ENCODE measurements at regions not wholly inside any gene's neighbourhood (a gene's known extent, or its start where the extent isn't known, plus 50 kb on each side); places are given as distances from the start of the nearest gene placed in this dataset.

- TF ChIP-seq SNAI2 (CRISPR knock-in tag; IDR thresholded peaks at IDR 0.05), result no peak
- no peak for TF ChIP-seq ZFP3 (CRISPR knock-in tag; IDR thresholded peaks at IDR 0.05)
- TF ChIP-seq TCF4 (CRISPR knock-in tag; IDR thresholded peaks at IDR 0.05; ENCODE audit: borderline replicate concordance), result no peak
- TF ChIP-seq CREB5 (CRISPR knock-in tag; IDR thresholded peaks at IDR 0.05; ENCODE audit: low read depth), result no peak
- TF ChIP-seq BACH2 (CRISPR knock-in tag; IDR thresholded peaks at IDR 0.05; ENCODE audit: borderline replicate concordance), result no peak
- no peak for TF ChIP-seq RARB (CRISPR knock-in tag; IDR thresholded peaks at IDR 0.05)
Measured at GRCh38 chr3:151992326-151993041, 119.0 kb downstream of the SUCNR1 start.

GRCh38 chr3:151995091-151995490 is 121.6 kb downstream of the SUCNR1 start:
- TF ChIP-seq BACH2 (CRISPR knock-in tag; IDR thresholded peaks at IDR 0.05; ENCODE audit: borderline replicate concordance) (no peak), ESRRG (CRISPR knock-in tag; IDR thresholded peaks at IDR 0.05) (no peak), CSDC2 (CRISPR knock-in tag; IDR thresholded peaks at IDR 0.05) (no peak), TCF4 (CRISPR knock-in tag; IDR thresholded peaks at IDR 0.05; ENCODE audit: borderline replicate concordance) (no peak), ZFP30 (CRISPR knock-in tag; IDR thresholded peaks at IDR 0.05) (no peak), ARNTL (CRISPR knock-in tag; IDR thresholded peaks at IDR 0.05; ENCODE audit: borderline replicate concordance, low read depth) (no peak), POU6F1 (CRISPR knock-in tag; IDR thresholded peaks at IDR 0.05; ENCODE audit: borderline replicate concordance, low read depth) (no peak), ZC3H10 (CRISPR knock-in tag; IDR thresholded peaks at IDR 0.05) (no peak), OSR1 (CRISPR knock-in tag; IDR thresholded peaks at IDR 0.05) (no peak), CREB5 (CRISPR knock-in tag; IDR thresholded peaks at IDR 0.05; ENCODE audit: low read depth) (no peak), ISL1 (CRISPR knock-in tag; IDR thresholded peaks at IDR 0.05) (no peak), TOX (CRISPR knock-in tag; IDR thresholded peaks at IDR 0.05; ENCODE audit: borderline replicate concordance) (no peak), ZNF565 (CRISPR knock-in tag; conservative IDR thresholded peaks at IDR 0.05; ENCODE audit: low read depth) (no peak), PATZ1 (CRISPR knock-in tag; IDR thresholded peaks at IDR 0.05; ENCODE audit: borderline replicate concordance) (no peak), TSHZ2 (CRISPR knock-in tag; IDR thresholded peaks at IDR 0.05) (no peak), GLIS3 (CRISPR knock-in tag; IDR thresholded peaks at IDR 0.05) (no peak)

More at GRCh38 chr3:151992326-151993041, 119.0 kb downstream of the SUCNR1 start:
- ATAC-seq, result no peak

GRCh38 chr3:151998744-151999143 is 125.3 kb downstream of the SUCNR1 start:
- ATAC-seq, result no peak
- TF ChIP-seq ISL1 (CRISPR knock-in tag; IDR thresholded peaks at IDR 0.05), result no peak
- TF ChIP-seq TCF4 (CRISPR knock-in tag; IDR thresholded peaks at IDR 0.05; ENCODE audit: borderline replicate concordance), result no peak
- no peak for TF ChIP-seq ZNF565 (CRISPR knock-in tag; conservative IDR thresholded peaks at IDR 0.05; ENCODE audit: low read depth)

More at GRCh38 chr3:151995091-151995490, 121.6 kb downstream of the SUCNR1 start:
- ATAC-seq, result no peak
